Central memory CD8-positive, alpha-beta T cell (primary cell): ENCODE measurements at regions not wholly inside any gene's neighbourhood (a gene's known extent, or its start where the extent isn't known, plus 50 kb on each side); places are given as distances from the start of the nearest gene placed in this dataset.

Experiments used
- ATAC-seq: fragments of 150-1000 bp; cut with Tn5 transposase; replicated peaks from 2 replicates; pipeline ENCODE4 v1.10.0; 2022; ENCODE audit warnings: mild to moderate bottlenecking, moderate FRiP score, moderate number of reproducible peaks; ENCODE audit not compliant: poor library complexity, severe bottlenecking; ENCODE audit errors: extremely low read depth
- DNase-seq, 2 donors: peaks; one replicate each; pipeline ENCODE4 v3.0.0; 2021; ENCODE audit warnings: low spot score in 2 of 2
- H3K27ac Mint-ChIP-seq: one replicate; pipeline ENCODE4 v1.8.0; 2022; ENCODE audit warnings: low read depth, mild to moderate bottlenecking, moderate library complexity, mixed read lengths
- H3K27me3 Mint-ChIP-seq: one replicate; pipeline ENCODE4 v1.8.0; 2022; ENCODE audit warnings: mixed read lengths
- H3K36me3 Mint-ChIP-seq: one replicate; pipeline ENCODE4 v1.8.0; 2022; ENCODE audit warnings: mild to moderate bottlenecking, moderate library complexity, mixed read lengths; ENCODE audit not compliant: insufficient read depth
- H3K4me1 Mint-ChIP-seq: one replicate; pipeline ENCODE4 v1.8.0; 2022; ENCODE audit warnings: mixed read lengths
- H3K4me3 Mint-ChIP-seq: one replicate; pipeline ENCODE4 v1.8.0; 2022; ENCODE audit warnings: mild to moderate bottlenecking, moderate library complexity, mixed read lengths
- H3K9me3 Mint-ChIP-seq: one replicate; pipeline ENCODE4 v1.8.0; 2022; ENCODE audit warnings: mixed read lengths

GRCh38 chr3:180855364-180855763 is 57.1 kb upstream of the FXR1 start:
- DNase-seq (no peak), ATAC-seq (no peak)
- Mint-ChIP-seq H3K9me3 (peaks cover 5% of the 10 kb centered on the region), H3K36me3 (no peaks in the 10 kb centered on the region), H3K27ac (no peak overlapping the region), H3K4me3 (no peak overlapping the region), H3K27me3 (peaks cover 27% of the 10 kb centered on the region), H3K4me1 (no peaks in the 10 kb centered on the region)

- H3K36me3 Mint-ChIP-seq, result no peaks in the 10 kb centered on the region
- ATAC-seq (no peak), DNase-seq (no peak)
These were observed 56.5 kb upstream of the FXR1 start for GRCh38 chr3:180855956-180856355.

GRCh38 chr3:180860180-180860858 is 52.2 kb upstream of the FXR1 start:
- Mint-ChIP-seq H3K27ac (no peak overlapping the region), H3K4me1 (no peaks in the 10 kb centered on the region), H3K36me3 (no peaks in the 10 kb centered on the region), H3K27me3 (peaks cover 28% of the 10 kb centered on the region), H3K9me3 (peaks cover 5% of the 10 kb centered on the region), H3K4me3 (no peak overlapping the region)
- no peak for ATAC-seq
- DNase-seq, result no peak

More at GRCh38 chr3:180855956-180856355, 56.5 kb upstream of the FXR1 start:
- Mint-ChIP-seq H3K27me3 (peaks cover 24% of the 10 kb centered on the region), H3K27ac (no peak overlapping the region), H3K9me3 (peaks cover 5% of the 10 kb centered on the region), H3K4me3 (no peak overlapping the region), H3K4me1 (no peaks in the 10 kb centered on the region)
